ENCODE measurements at regions not wholly inside any gene's neighbourhood (a gene's known extent, or its start where the extent isn't known, plus 50 kb on each side); places are given as distances from the start of the nearest gene placed in this dataset.

- ChIA-PET POLR2A (ENCODE audit: partially characterized antibody) (no interaction called here), CTCF (ENCODE audit: partially characterized antibody) (no interaction called here)
- H3K4me3 ChIP-seq (ENCODE audit: low read length in 2 of 2), result no peak overlapping the region
- intact Hi-C loops (cut with micrococcal nuclease), result no loop called here
- H3K27ac ChIP-seq (ENCODE audit: low read depth, low read length), result no peak overlapping the region
- H3K36me3 Mint-ChIP-seq, result peaks cover 0 to 2% of the 10 kb centered on the region in 2 donors
- no peaks in the 10 kb centered on the region for H3K9me3 ChIP-seq (ENCODE audit: control insufficient read depth in 1 of 2, low read length in 2 of 2)
- no peaks in the 10 kb centered on the region for H3K4me1 ChIP-seq (ENCODE audit: insufficient read depth, low read length)
- no peak for DNase-seq
- H3K36me3 ChIP-seq (ENCODE audit: insufficient read depth, low read length), result no peaks in the 10 kb centered on the region
- H3K4me3 Mint-ChIP-seq, result no peak overlapping the region
- H3K9me3 Mint-ChIP-seq, result no peaks in the 10 kb centered on the region
- H3K27me3 Mint-ChIP-seq, result no peaks in the 10 kb centered on the region
- peaks cover 0 to 3% (median 0%) of the 10 kb centered on the region in 4 donors for H3K4me1 Mint-ChIP-seq
- peak overlapping the region in 1 of 7 donors; percentile 30 for H3K27ac Mint-ChIP-seq
- H3K27me3 ChIP-seq (ENCODE audit: insufficient read depth, low read length), result no peaks in the 10 kb centered on the region
These were observed 105.5 kb downstream of the KPNA2 start for GRCh38 chr17:68141050-68141449.

- POLR2A ChIA-PET (ENCODE audit: partially characterized antibody), result no interaction called here
- Histone ChIP-seq H3K27me3 (ENCODE audit: insufficient read depth, low read length) (no peaks in the 10 kb centered on the region), H3K27ac (ENCODE audit: low read depth, low read length) (no peak overlapping the region), H3K9me3 (ENCODE audit: control insufficient read depth in 1 of 2, low read length in 2 of 2) (no peaks in the 10 kb centered on the region), H3K4me1 (ENCODE audit: insufficient read depth, low read length) (no peaks in the 10 kb centered on the region), H3K4me3 (ENCODE audit: low read length in 2 of 2) (no peak overlapping the region), H3K36me3 (ENCODE audit: insufficient read depth, low read length) (no peaks in the 10 kb centered on the region)
- H3K9me3 Mint-ChIP-seq, result no peaks in the 10 kb centered on the region
- peaks cover 0 to 3% (median 0%) of the 10 kb centered on the region in 4 donors for H3K4me1 Mint-ChIP-seq
- CTCF ChIA-PET (ENCODE audit: partially characterized antibody), result no interaction called here
- DNase-seq, result no peak
- no peaks in the 10 kb centered on the region for H3K36me3 Mint-ChIP-seq
- H3K27me3 Mint-ChIP-seq, result no peaks in the 10 kb centered on the region
- intact Hi-C loops (cut with micrococcal nuclease), result no loop called here
- H3K4me3 Mint-ChIP-seq, result no peak overlapping the region
- no peak overlapping the region for H3K27ac Mint-ChIP-seq
These were observed 105.2 kb upstream of the AMZ2 start for GRCh38 chr17:68142595-68142994.

- ChIA-PET CTCF (ENCODE audit: partially characterized antibody) (no interaction called here), POLR2A (ENCODE audit: partially characterized antibody) (no interaction called here)
- Histone ChIP-seq H3K27ac (ENCODE audit: low read depth, low read length) (no peak overlapping the region), H3K4me3 (ENCODE audit: low read length in 2 of 2) (no peak overlapping the region), H3K9me3 (ENCODE audit: control insufficient read depth in 1 of 2, low read length in 2 of 2) (no peaks in the 10 kb centered on the region), H3K27me3 (ENCODE audit: insufficient read depth, low read length) (no peaks in the 10 kb centered on the region), H3K4me1 (ENCODE audit: insufficient read depth, low read length) (no peaks in the 10 kb centered on the region), H3K36me3 (ENCODE audit: insufficient read depth, low read length) (no peaks in the 10 kb centered on the region)
- Mint-ChIP-seq H3K9me3 (no peaks in the 10 kb centered on the region), H3K4me3 (no peak overlapping the region), H3K4me1 (peaks cover 0 to 3% (median 0%) of the 10 kb centered on the region in 4 donors), H3K27me3 (no peaks in the 10 kb centered on the region), H3K36me3 (no peaks in the 10 kb centered on the region), H3K27ac (peak overlapping the region in 1 of 7 donors; percentile 29)
- no peak for DNase-seq
- intact Hi-C loops (cut with micrococcal nuclease), result no loop called here
These were observed 104.4 kb upstream of the AMZ2 start for GRCh38 chr17:68143425-68143824.

GRCh38 chr17:68145088-68145487 lies 102.8 kb upstream of the AMZ2 start:
- intact Hi-C loops (cut with micrococcal nuclease), result no loop called here
- Mint-ChIP-seq H3K27ac (no peak overlapping the region), H3K9me3 (no peaks in the 10 kb centered on the region), H3K36me3 (no peaks in the 10 kb centered on the region), H3K27me3 (no peaks in the 10 kb centered on the region), H3K4me1 (peaks cover 0 to 4% (median 0%) of the 10 kb centered on the region in 4 donors), H3K4me3 (no peak overlapping the region)
- H3K4me3 ChIP-seq (ENCODE audit: low read length in 2 of 2), result no peak overlapping the region
- no peaks in the 10 kb centered on the region for H3K27me3 ChIP-seq (ENCODE audit: insufficient read depth, low read length)
- no peaks in the 10 kb centered on the region for H3K4me1 ChIP-seq (ENCODE audit: insufficient read depth, low read length)
- no peaks in the 10 kb centered on the region for H3K9me3 ChIP-seq (ENCODE audit: control insufficient read depth in 1 of 2, low read length in 2 of 2)
- H3K36me3 ChIP-seq (ENCODE audit: insufficient read depth, low read length), result no peaks in the 10 kb centered on the region
- ChIA-PET POLR2A (ENCODE audit: partially characterized antibody) (no interaction called here), CTCF (ENCODE audit: partially characterized antibody) (no interaction called here)
- no peak overlapping the region for H3K27ac ChIP-seq (ENCODE audit: low read depth, low read length)
- DNase-seq, result no peak

- Mint-ChIP-seq H3K4me1 (peaks cover 0 to 2% (median 0%) of the 10 kb centered on the region in 4 donors), H3K27me3 (no peaks in the 10 kb centered on the region), H3K36me3 (no peaks in the 10 kb centered on the region), H3K4me3 (no peak overlapping the region), H3K9me3 (no peaks in the 10 kb centered on the region), H3K27ac (peak overlapping the region in 1 of 7 donors; percentile 77)
- POLR2A ChIA-PET (ENCODE audit: partially characterized antibody), result no interaction called here
- Histone ChIP-seq H3K27ac (ENCODE audit: low read depth, low read length) (no peak overlapping the region), H3K4me1 (ENCODE audit: insufficient read depth, low read length) (no peaks in the 10 kb centered on the region), H3K36me3 (ENCODE audit: insufficient read depth, low read length) (no peaks in the 10 kb centered on the region), H3K27me3 (ENCODE audit: insufficient read depth, low read length) (no peaks in the 10 kb centered on the region), H3K9me3 (ENCODE audit: control insufficient read depth in 1 of 2, low read length in 2 of 2) (no peaks in the 10 kb centered on the region), H3K4me3 (ENCODE audit: low read length in 2 of 2) (no peak overlapping the region)
- intact Hi-C loops (cut with micrococcal nuclease), result no loop called here
- no peak for DNase-seq
- CTCF ChIA-PET (ENCODE audit: partially characterized antibody), result no interaction called here
These were observed 98.9 kb upstream of the AMZ2 start for GRCh38 chr17:68148936-68149335.

- H3K36me3 ChIP-seq (ENCODE audit: insufficient read depth, low read length), result no peaks in the 10 kb centered on the region
- H3K4me3 ChIP-seq (ENCODE audit: low read length in 2 of 2), result no peak overlapping the region
- no peak overlapping the region for H3K27ac ChIP-seq (ENCODE audit: low read depth, low read length)
- no peaks in the 10 kb centered on the region for H3K27me3 ChIP-seq (ENCODE audit: insufficient read depth, low read length)
- no peaks in the 10 kb centered on the region for H3K9me3 ChIP-seq (ENCODE audit: control insufficient read depth in 1 of 2, low read length in 2 of 2)
- Mint-ChIP-seq H3K4me3 (no peak overlapping the region), H3K9me3 (no peaks in the 10 kb centered on the region), H3K36me3 (no peaks in the 10 kb centered on the region), H3K4me1 (peaks cover 0 to 2% (median 0%) of the 10 kb centered on the region in 4 donors), H3K27me3 (no peaks in the 10 kb centered on the region), H3K27ac (no peak overlapping the region)
- CTCF ChIA-PET (ENCODE audit: partially characterized antibody), result no interaction called here
- no peak for DNase-seq
- no peaks in the 10 kb centered on the region for H3K4me1 ChIP-seq (ENCODE audit: insufficient read depth, low read length)
- POLR2A ChIA-PET (ENCODE audit: partially characterized antibody), result interaction anchor here (0.7 kb wide), 1 partner anchor 10 kb away, joined by 3 read pairs; no protein-coding TSS in a partner anchor
- intact Hi-C loops (cut with micrococcal nuclease), result no loop called here
These were observed 95.7 kb upstream of the AMZ2 start for GRCh38 chr17:68152161-68152571.

- Mint-ChIP-seq H3K4me3 (no peak overlapping the region), H3K27ac (no peak overlapping the region), H3K4me1 (peaks cover 0 to 2% (median 0%) of the 10 kb centered on the region in 4 donors), H3K36me3 (no peaks in the 10 kb centered on the region), H3K27me3 (no peaks in the 10 kb centered on the region), H3K9me3 (no peaks in the 10 kb centered on the region)
- ChIA-PET POLR2A (ENCODE audit: partially characterized antibody) (no interaction called here), CTCF (ENCODE audit: partially characterized antibody) (no interaction called here)
- no peak for DNase-seq
- Histone ChIP-seq H3K27ac (ENCODE audit: low read depth, low read length) (no peak overlapping the region), H3K4me1 (ENCODE audit: insufficient read depth, low read length) (no peaks in the 10 kb centered on the region), H3K36me3 (ENCODE audit: insufficient read depth, low read length) (no peaks in the 10 kb centered on the region), H3K9me3 (ENCODE audit: control insufficient read depth in 1 of 2, low read length in 2 of 2) (no peaks in the 10 kb centered on the region), H3K4me3 (ENCODE audit: low read length in 2 of 2) (no peak overlapping the region), H3K27me3 (ENCODE audit: insufficient read depth, low read length) (no peaks in the 10 kb centered on the region)
- intact Hi-C loops (cut with micrococcal nuclease), result no loop called here
These were observed 92.2 kb upstream of the AMZ2 start for GRCh38 chr17:68155692-68156091.

Data from CD4-positive, alpha-beta memory T cell (primary cell).